Progenitor cell of endocrine pancreas (in vitro differentiated cells): ENCODE measurements at regions not wholly inside any gene's neighbourhood (a gene's known extent, or its start where the extent isn't known, plus 50 kb on each side); places are given as distances from the start of the nearest gene placed in this dataset.
"Not testable (repeated sequence)": the region's sequence is repeated elsewhere in the genome, so short reads cannot be mapped to it uniquely, and the experiment has no call there.

ENCODE experiments used
- DNase-seq: peaks from one replicate; pipeline ENCODE4 v3.0.0; 2021; ENCODE audit warnings: low spot score; ENCODE audit not compliant: unreplicated experiment
- H3K27ac Mint-ChIP-seq: 2 replicates; pipeline ENCODE4 v1.8.0; 2021; ENCODE audit warnings: mild to moderate bottlenecking, moderate library complexity, mixed read lengths
- H3K27me3 Mint-ChIP-seq: 2 replicates; pipeline ENCODE4 v1.8.0; 2021; ENCODE audit warnings: mixed read lengths
- H3K36me3 Mint-ChIP-seq: 2 replicates; pipeline ENCODE4 v1.8.0; 2022; ENCODE audit warnings: mixed read lengths; ENCODE audit not compliant: insufficient read depth
- H3K4me1 Mint-ChIP-seq: 2 replicates; pipeline ENCODE4 v1.8.0; 2021; ENCODE audit warnings: low read depth, mixed read lengths
- H3K4me3 Mint-ChIP-seq: 2 replicates; pipeline ENCODE4 v1.8.0; 2021; ENCODE audit warnings: low read depth, mild to moderate bottlenecking, moderate library complexity, mixed read lengths
- H3K9me3 Mint-ChIP-seq: 2 replicates; pipeline ENCODE4 v1.8.0; 2021; ENCODE audit warnings: low read depth, mixed read lengths
- TF ChIP-seq, protein P1 (sequence below): fragments of 200-600 bp; sonication (generic); IDR thresholded peaks from one replicate; pipeline ENCODE4 v1.5.0; 2021; ENCODE audit warnings: antibody characterized with exemption, mild to moderate bottlenecking; ENCODE audit not compliant: unreplicated experiment

GRCh38 chr4:31023109-31023508 lies 302.9 kb downstream of the PCDH7 start:
- TF ChIP-seq, protein P1, sequence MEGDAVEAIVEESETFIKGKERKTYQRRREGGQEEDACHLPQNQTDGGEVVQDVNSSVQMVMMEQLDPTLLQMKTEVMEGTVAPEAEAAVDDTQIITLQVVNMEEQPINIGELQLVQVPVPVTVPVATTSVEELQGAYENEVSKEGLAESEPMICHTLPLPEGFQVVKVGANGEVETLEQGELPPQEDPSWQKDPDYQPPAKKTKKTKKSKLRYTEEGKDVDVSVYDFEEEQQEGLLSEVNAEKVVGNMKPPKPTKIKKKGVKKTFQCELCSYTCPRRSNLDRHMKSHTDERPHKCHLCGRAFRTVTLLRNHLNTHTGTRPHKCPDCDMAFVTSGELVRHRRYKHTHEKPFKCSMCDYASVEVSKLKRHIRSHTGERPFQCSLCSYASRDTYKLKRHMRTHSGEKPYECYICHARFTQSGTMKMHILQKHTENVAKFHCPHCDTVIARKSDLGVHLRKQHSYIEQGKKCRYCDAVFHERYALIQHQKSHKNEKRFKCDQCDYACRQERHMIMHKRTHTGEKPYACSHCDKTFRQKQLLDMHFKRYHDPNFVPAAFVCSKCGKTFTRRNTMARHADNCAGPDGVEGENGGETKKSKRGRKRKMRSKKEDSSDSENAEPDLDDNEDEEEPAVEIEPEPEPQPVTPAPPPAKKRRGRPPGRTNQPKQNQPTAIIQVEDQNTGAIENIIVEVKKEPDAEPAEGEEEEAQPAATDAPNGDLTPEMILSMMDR: no peak
- Mint-ChIP-seq H3K4me3 (no peak overlapping the region), H3K36me3 (no peaks in the 10 kb centered on the region)

GRCh38 chr4:31023742-31024141 lies 303.6 kb downstream of the PCDH7 start:
- no peaks in the 10 kb centered on the region for H3K9me3 Mint-ChIP-seq

More at GRCh38 chr4:31023109-31023508, 302.9 kb downstream of the PCDH7 start:
- no peaks in the 10 kb centered on the region for H3K27me3 Mint-ChIP-seq
- DNase-seq: no peak
- no peaks in the 10 kb centered on the region for H3K9me3 Mint-ChIP-seq
- H3K27ac Mint-ChIP-seq: no peak overlapping the region
- peaks cover 12% of the 10 kb centered on the region for H3K4me1 Mint-ChIP-seq

DNA sequence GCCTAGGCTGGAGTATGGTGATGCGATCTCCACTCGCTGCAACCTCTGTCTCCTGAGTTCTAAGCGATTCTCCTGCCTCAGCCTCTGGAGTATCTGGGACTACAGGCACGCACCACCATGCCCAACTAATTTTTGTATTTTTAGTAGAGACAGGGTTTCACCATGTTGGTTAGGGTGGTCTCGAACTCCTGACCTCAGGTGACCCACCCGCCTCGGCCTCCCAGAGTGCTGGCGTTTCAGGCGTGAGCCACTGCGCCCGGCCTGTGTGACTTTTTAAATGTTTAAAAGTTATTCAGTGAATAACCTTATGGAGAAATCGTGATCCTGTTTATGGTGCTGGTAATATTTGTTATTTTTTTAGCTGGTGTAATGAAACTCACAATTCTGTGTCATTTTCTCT lies 304.6 kb downstream of the PCDH7 start:
- H3K4me3 Mint-ChIP-seq, H3K27me3 Mint-ChIP-seq, H3K27ac Mint-ChIP-seq, H3K4me1 Mint-ChIP-seq, H3K36me3 Mint-ChIP-seq, DNase-seq, H3K9me3 Mint-ChIP-seq: not testable (repeated sequence)

More at GRCh38 chr4:31023742-31024141, 303.6 kb downstream of the PCDH7 start:
- no peak overlapping the region for H3K27ac Mint-ChIP-seq
- no peak for DNase-seq
- H3K4me3 Mint-ChIP-seq: no peak overlapping the region
- TF ChIP-seq, protein P1: no peak
- H3K27me3 Mint-ChIP-seq: no peaks in the 10 kb centered on the region
- no peaks in the 10 kb centered on the region for H3K36me3 Mint-ChIP-seq
- H3K4me1 Mint-ChIP-seq: peaks cover 12% of the 10 kb centered on the region

DNA sequence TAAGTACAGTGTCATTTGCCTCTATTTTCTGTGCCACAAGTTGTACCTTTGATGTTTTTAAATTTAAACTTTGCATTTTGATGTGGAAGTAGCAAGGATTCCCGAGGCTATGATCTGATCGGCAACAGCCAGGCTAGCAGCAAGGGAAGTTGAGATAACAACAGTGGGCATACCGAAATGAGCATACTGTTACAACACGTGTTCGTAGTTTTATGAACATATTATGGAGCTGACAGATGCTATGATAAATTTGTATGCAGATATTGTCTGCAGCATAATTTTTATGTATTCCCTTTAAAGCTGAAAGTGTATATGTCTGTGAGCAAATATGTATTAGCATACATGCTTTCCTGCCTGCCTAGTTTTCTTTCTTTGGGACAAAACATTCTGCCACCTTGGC lies 306.1 kb downstream of the PCDH7 start:
- TF ChIP-seq, protein P1: no peak
- Mint-ChIP-seq H3K27me3 (no peaks in the 10 kb centered on the region), H3K4me3 (no peak overlapping the region), H3K36me3 (no peaks in the 10 kb centered on the region), H3K4me1 (no peaks in the 10 kb centered on the region), H3K27ac (no peak overlapping the region), H3K9me3 (no peaks in the 10 kb centered on the region)
- no peak for DNase-seq

- DNase-seq: no peak
- H3K27ac Mint-ChIP-seq: no peak overlapping the region
- TF ChIP-seq, protein P1: no peak
- no peaks in the 10 kb centered on the region for H3K36me3 Mint-ChIP-seq
- no peak overlapping the region for H3K4me3 Mint-ChIP-seq
- peaks cover 9% of the 10 kb centered on the region for H3K27me3 Mint-ChIP-seq
- no peaks in the 10 kb centered on the region for H3K9me3 Mint-ChIP-seq
- H3K4me1 Mint-ChIP-seq: no peaks in the 10 kb centered on the region
Observed at GRCh38 chr4:31034550-31034949, 314.4 kb downstream of the PCDH7 start.

- TF ChIP-seq, protein P1: no peak
- Mint-ChIP-seq H3K36me3 (no peaks in the 10 kb centered on the region), H3K27me3 (peaks cover 13% of the 10 kb centered on the region), H3K4me3 (no peak overlapping the region), H3K27ac (no peak overlapping the region), H3K4me1 (peaks cover under 1% of the 10 kb centered on the region), H3K9me3 (no peaks in the 10 kb centered on the region)
- no peak for DNase-seq
Observed at GRCh38 chr4:31035761-31036160, 315.6 kb downstream of the PCDH7 start.
